ENCODE measurements at regions not wholly inside any gene's neighbourhood (a gene's known extent, or its start where the extent isn't known, plus 50 kb on each side); places are given as distances from the start of the nearest gene placed in this dataset.

GRCh38 chr6:122126894-122127293 lies 272.6 kb upstream of the HSF2 start:
- TF ChIP-seq GATA3 (IDR thresholded peaks at IDR 0.05; ENCODE audit: low read depth, low read length) (no peak), GATA2 (IDR thresholded peaks at IDR 0.05; ENCODE audit: low read depth, low read length) (no peak)

- TF ChIP-seq GATA2 (IDR thresholded peaks at IDR 0.05; ENCODE audit: low read depth, low read length): no peak
Measured at GRCh38 chr6:122128445-122128844, 271.0 kb upstream of the HSF2 start.

- TF ChIP-seq GATA2 (IDR thresholded peaks at IDR 0.05; ENCODE audit: low read depth, low read length): no peak
- no peak for TF ChIP-seq GATA3 (IDR thresholded peaks at IDR 0.05; ENCODE audit: low read depth, low read length)
Measured at GRCh38 chr6:122129313-122130025, 270.0 kb upstream of the HSF2 start.

- TF ChIP-seq GATA3 (IDR thresholded peaks at IDR 0.05; ENCODE audit: low read depth, low read length): no peak
- TF ChIP-seq GATA2 (IDR thresholded peaks at IDR 0.05; ENCODE audit: low read depth, low read length): no peak
Measured at GRCh38 chr6:122130026-122130348, 269.5 kb upstream of the HSF2 start.

GRCh38 chr6:122130518-122130917 lies 268.9 kb upstream of the HSF2 start:
- no peak for TF ChIP-seq GATA2 (IDR thresholded peaks at IDR 0.05; ENCODE audit: low read depth, low read length)
- TF ChIP-seq GATA3 (IDR thresholded peaks at IDR 0.05; ENCODE audit: low read depth, low read length): no peak

GRCh38 chr6:122136386-122136785 lies 263.1 kb upstream of the HSF2 start:
- TF ChIP-seq GATA2 (IDR thresholded peaks at IDR 0.05; ENCODE audit: low read depth, low read length) (no peak), GATA3 (IDR thresholded peaks at IDR 0.05; ENCODE audit: low read depth, low read length) (no peak)

GRCh38 chr6:122140031-122140430 lies 259.4 kb upstream of the HSF2 start:
- TF ChIP-seq GATA2 (IDR thresholded peaks at IDR 0.05; ENCODE audit: low read depth, low read length) (no peak), GATA3 (IDR thresholded peaks at IDR 0.05; ENCODE audit: low read depth, low read length) (no peak)

GRCh38 chr6:122141246-122141645 lies 258.2 kb upstream of the HSF2 start:
- TF ChIP-seq GATA3 (IDR thresholded peaks at IDR 0.05; ENCODE audit: low read depth, low read length) (no peak), GATA2 (IDR thresholded peaks at IDR 0.05; ENCODE audit: low read depth, low read length) (no peak)

- TF ChIP-seq GATA2 (IDR thresholded peaks at IDR 0.05; ENCODE audit: low read depth, low read length): no peak
- TF ChIP-seq GATA3 (IDR thresholded peaks at IDR 0.05; ENCODE audit: low read depth, low read length): no peak
Measured at GRCh38 chr6:122143813-122144601, 255.4 kb upstream of the HSF2 start.

GRCh38 chr6:122145246-122145645 lies 254.2 kb upstream of the HSF2 start:
- TF ChIP-seq GATA2 (IDR thresholded peaks at IDR 0.05; ENCODE audit: low read depth, low read length): no peak
- no peak for TF ChIP-seq GATA3 (IDR thresholded peaks at IDR 0.05; ENCODE audit: low read depth, low read length)

- TF ChIP-seq GATA3 (IDR thresholded peaks at IDR 0.05; ENCODE audit: low read depth, low read length) (no peak), GATA2 (IDR thresholded peaks at IDR 0.05; ENCODE audit: low read depth, low read length) (no peak)
Measured at GRCh38 chr6:122145741-122146240, 253.7 kb upstream of the HSF2 start.

GRCh38 chr6:122147291-122147690 lies 252.2 kb upstream of the HSF2 start:
- TF ChIP-seq GATA2 (IDR thresholded peaks at IDR 0.05; ENCODE audit: low read depth, low read length) (no peak), GATA3 (IDR thresholded peaks at IDR 0.05; ENCODE audit: low read depth, low read length) (no peak)

- TF ChIP-seq GATA3 (IDR thresholded peaks at IDR 0.05; ENCODE audit: low read depth, low read length) (no peak), GATA2 (IDR thresholded peaks at IDR 0.05; ENCODE audit: low read depth, low read length) (no peak)
Measured at GRCh38 chr6:122151066-122151465, 248.4 kb upstream of the HSF2 start.

- TF ChIP-seq GATA3 (IDR thresholded peaks at IDR 0.05; ENCODE audit: low read depth, low read length) (no peak), GATA2 (IDR thresholded peaks at IDR 0.05; ENCODE audit: low read depth, low read length) (no peak)
Measured at GRCh38 chr6:122151763-122152162, 247.7 kb upstream of the HSF2 start.

- no peak for TF ChIP-seq GATA3 (IDR thresholded peaks at IDR 0.05; ENCODE audit: low read depth, low read length)
- TF ChIP-seq GATA2 (IDR thresholded peaks at IDR 0.05; ENCODE audit: low read depth, low read length): no peak
Measured at GRCh38 chr6:122153557-122153956, 245.9 kb upstream of the HSF2 start.

Data from SH-SY5Y (cell line).